ENCODE measurements at regions not wholly inside any gene's neighbourhood (a gene's known extent, or its start where the extent isn't known, plus 50 kb on each side); places are given as distances from the start of the nearest gene placed in this dataset.

- no peak for TF ChIP-seq POLR2AphosphoS5 (IDR thresholded peaks at IDR 0.05)
- TF ChIP-seq CTCF (IDR thresholded peaks at IDR 0.05) = no peak
These were observed 128.1 kb upstream of the TRPC4 start for GRCh38 chr13:37997641-37998040.
